Stimulated activated CD8-positive, alpha-beta memory T cell treated with anti-CD3 and anti-CD28 coated beads, Interleukin-7, amount 100 ng/mL, for 4 hours (primary cell): ENCODE measurements at regions not wholly inside any gene's neighbourhood (a gene's known extent, or its start where the extent isn't known, plus 50 kb on each side); places are given as distances from the start of the nearest gene placed in this dataset.

Experiments used
- DNase-seq, 2 donors: peaks; one replicate each; pipeline ENCODE4 v3.0.0-alpha.2; 2020; ENCODE audit warnings: low read depth in 2 of 2

- no peak for DNase-seq
These were observed 1101.7 kb upstream of the GHITM start for GRCh38 chr10:83037653-83038052.

- DNase-seq, result no peak
These were observed 1100.7 kb upstream of the GHITM start for GRCh38 chr10:83038631-83039030.

DNA sequence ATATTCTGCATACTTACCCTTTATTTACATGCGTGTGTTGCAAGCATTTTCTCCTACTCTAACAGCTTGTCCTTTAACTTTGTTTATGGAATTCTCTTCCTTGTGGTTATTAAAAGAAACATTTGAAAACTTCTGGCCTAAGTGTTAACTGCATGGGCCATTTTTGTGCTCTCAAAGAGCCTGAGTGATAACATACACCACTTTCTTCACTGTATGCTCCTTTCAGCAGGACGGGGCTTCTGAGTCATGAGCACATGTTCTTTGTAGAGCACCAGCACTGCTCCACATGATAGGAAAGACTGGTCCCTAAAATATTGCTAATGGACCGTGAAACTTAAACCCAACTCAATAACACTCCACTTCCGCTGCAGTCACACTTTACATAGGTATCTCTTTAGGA lies 1093.6 kb upstream of the GHITM start:
- DNase-seq, result no peak

DNA sequence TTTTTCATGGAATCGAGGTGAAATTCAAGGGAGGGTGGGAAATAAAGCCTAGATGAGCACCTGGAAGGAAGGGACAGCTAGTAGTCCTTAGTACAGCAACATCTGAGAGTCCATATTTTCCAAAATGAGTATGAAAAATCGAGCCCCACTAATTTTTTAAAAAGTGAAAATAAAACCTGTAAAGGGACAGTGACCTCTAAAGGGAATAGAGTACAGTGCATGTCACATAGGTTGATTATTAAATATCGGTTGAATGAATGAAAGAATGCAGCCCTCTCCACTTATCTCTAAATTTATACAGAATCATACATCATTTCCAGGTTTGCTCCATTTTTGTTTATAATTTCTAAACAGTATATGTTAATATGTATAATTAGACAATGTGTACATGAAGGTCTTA lies 1088.5 kb upstream of the GHITM start:
- no peak for DNase-seq

DNA sequence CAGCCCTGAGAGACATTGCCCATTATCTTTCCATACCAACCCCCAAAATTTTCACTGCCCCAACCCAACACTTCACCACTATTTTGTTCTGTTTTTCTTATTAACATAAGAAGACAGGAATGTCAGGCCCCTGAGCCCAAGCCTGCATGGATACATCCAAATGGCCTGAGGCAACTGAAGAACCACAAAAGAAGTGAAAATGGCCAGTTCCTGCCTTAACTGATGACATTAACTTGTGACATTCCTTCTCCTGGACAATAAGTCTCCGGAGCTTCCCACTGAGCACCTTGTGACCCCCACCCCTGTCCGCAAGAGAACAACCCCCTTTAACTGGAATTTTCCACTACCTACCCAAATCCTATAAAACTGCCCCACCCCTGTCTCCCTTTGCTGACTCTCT lies 1076.4 kb upstream of the GHITM start:
- DNase-seq, result no peak

DNA sequence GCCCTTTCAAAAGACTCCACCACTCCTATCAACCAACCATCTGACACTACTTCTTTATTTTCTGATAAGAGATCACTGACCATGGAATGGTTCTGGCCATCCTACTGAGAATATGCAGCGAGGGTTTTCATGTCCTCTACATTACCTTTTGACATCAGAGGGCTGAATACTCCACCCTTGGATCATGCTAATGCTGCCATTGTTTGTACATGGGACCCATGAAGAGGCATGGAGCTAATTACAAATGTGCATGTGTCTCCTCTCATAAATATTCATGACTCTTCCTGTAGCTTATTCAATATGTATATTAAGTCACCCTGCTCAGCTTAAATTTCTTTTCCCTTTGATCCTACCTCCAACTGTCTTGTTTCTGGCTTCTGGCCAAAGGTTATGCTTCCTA lies 1065.8 kb upstream of the GHITM start:
- no peak for DNase-seq

DNA sequence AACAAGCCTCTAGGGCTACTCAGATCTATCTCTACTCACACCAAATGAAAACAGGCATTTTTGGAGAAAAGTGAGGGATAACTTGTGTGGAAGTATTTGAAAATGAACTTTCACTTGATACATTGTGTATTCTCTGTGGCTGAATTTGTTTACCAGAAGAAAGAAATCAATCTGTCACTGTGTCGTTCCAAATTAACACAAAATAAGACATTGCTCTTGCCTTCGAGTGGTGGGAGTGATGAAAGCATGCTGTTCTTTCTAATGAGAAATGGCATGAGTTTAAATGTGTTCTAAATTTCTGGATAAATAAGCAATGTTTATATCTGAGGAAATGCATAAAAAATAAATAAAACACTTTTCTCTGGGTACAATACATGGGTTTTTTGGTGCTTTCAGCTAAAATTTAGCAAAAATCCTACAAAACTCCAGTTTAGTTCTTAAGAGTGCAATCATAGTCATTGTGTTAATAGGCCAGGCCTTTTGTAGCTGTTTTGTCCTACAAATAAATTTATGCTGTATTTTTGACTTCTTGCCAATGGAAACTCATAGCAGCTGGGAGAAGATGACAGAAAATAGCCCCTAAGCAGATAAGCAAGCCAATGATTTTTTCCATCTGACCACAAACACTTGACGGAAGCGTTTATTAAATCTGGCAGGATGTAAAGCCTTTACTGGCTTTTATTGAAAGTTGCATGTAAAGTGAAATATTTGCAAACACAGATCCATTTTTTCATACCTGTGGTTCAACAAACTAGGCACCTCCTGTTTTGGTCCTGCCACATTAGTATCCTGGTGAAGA lies 1064.1 kb upstream of the GHITM start:
- DNase-seq, result no peak

GRCh38 chr10:83075815-83076355 lies 1063.4 kb upstream of the GHITM start:
- no peak for DNase-seq

DNA sequence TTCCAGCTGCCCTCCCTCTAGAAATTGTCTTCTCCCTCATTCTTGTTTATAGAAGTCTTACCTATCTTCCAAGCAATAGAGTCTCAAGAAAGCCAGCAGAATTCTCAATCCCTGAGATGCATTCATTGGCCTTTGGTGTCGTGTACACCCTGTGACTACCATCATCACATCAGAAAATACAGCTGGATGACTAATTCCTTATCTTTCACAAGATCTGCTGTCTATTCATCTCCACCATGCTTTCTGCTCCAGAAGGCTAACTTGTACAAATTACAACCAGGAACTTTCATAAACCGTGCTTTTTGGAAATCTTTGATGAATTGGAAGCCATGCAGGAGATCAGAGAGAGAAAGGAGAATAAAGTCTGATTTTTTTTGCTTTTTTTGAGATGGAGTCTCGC lies 1062.9 kb upstream of the GHITM start:
- no peak for DNase-seq

DNA sequence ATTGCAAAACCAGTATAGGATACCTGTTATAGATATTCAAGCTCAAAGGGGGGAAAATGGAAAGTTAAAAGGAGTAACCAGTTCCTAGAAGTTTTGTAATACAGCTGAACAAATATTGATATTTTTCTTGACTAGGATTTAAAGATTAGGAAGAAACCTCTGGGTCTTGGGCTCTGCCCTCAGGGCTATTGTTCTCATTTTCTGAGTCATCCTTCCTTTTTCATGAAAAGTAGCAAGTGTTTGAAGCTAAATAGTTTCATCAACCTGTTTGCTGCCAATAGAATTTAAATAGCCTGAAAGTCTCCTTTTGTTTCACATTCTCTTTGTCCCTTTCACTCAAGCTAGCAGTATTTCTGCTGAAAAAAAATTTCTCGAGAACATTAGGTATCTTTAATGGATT lies 1061.1 kb upstream of the GHITM start:
- no peak for DNase-seq

- DNase-seq, result no peak
These were observed 1060.7 kb upstream of the GHITM start for GRCh38 chr10:83078645-83079044.

GRCh38 chr10:83083831-83084230 lies 1055.5 kb upstream of the GHITM start:
- DNase-seq, result no peak

GRCh38 chr10:83089335-83089734 lies 1050.0 kb upstream of the GHITM start:
- no peak for DNase-seq

DNA sequence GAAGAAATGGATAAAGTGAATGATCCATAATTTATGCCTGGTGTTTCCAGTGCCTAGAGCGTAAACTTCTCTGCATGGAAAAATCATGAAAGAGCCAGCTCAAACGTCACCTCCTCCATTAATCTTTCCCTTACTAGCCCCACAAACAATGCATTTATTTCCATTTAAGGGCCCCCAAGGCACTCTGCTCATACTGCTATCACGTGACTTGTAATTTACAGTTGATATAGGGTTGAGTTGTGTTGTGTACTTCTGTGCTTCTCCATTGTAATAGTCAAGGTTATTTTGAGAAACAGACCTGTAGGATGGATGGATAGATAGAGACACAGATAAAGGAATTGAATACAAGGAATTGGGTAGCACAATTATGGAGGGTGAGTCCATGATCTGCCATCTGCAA lies 1034.7 kb upstream of the GHITM start:
- DNase-seq, result no peak

GRCh38 chr10:83108565-83109333 lies 1030.6 kb upstream of the GHITM start:
- DNase-seq, result no peak

GRCh38 chr10:83119346-83119745 lies 1020.0 kb upstream of the GHITM start:
- no peak for DNase-seq

DNA sequence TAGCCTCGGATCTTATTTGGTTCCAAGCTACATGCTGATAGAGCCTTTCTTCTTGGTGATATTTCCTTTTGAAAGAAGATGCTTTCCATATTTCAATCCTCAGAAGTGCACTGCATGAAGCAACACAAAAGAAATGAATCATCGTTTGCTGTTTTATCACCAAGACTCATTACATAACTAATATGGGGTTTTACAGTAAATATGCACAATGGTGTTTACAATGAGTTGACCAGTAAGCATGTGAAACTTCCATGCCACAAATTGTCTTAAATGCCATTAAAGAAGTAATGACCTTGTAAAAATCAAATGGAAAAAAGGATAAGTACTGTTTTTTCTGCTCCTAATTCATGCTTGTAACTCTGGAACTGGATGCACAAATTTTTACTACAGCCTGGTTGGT lies 1017.0 kb upstream of the GHITM start:
- no peak for DNase-seq

DNA sequence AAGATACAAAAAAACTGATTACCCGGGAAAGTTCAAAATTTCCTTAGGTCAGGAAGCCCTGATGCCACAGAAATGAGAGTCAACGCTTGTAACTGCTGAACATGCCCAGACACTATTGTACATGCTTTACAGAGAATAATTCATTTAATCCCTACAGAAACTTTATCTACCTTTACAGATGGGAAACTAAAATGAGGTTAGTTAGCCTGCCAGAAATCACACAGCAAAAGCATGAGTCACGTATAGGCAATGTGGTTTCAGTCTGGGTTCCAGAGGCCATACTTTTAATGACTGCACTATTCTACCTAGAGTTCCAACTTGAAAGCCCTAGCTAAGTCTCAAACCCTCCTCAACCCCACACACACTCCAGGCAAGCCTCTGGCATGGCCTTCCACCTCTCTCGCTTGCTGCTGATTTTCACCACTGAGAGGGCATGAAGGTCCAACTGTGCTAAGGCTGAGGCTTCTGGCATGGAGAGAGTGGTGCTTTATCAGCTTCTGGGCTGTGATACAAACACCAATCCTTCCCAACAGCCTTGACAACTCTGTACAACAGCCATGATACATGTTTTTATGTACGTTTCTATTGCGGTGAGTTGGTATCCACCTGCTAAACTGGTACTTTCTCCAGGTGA lies 1011.2 kb upstream of the GHITM start:
- DNase-seq, result no peak

DNA sequence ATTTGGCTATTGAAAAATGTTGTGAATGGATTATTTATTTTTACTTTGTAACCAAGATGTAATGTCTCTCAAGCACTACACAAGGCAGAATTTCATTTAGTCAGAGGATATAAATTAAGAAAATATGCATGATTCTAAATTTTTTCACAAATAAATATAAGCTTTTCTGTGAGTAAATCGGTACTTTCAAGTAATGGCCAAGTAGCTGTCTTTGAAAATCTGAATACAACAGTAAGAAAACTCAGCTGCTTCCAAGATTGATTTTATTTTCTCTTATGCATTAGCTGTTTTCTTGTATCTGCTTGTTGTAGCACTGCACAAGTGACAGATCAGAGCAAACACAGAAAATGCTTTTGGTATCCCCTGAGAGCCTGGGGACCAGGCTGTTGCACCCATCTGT lies 998.5 kb upstream of the GHITM start:
- no peak for DNase-seq

- no peak for DNase-seq
These were observed 997.2 kb upstream of the GHITM start for GRCh38 chr10:83142074-83142563.

GRCh38 chr10:83144461-83144860 lies 994.8 kb upstream of the GHITM start:
- DNase-seq, result no peak

- DNase-seq, result no peak
These were observed 985.6 kb upstream of the GHITM start for GRCh38 chr10:83153714-83154113.
